ENCODE measurements at regions not wholly inside any gene's neighbourhood (a gene's known extent, or its start where the extent isn't known, plus 50 kb on each side); places are given as distances from the start of the nearest gene placed in this dataset.

- no peak for TF ChIP-seq CTBP1 (IDR thresholded peaks at IDR 0.05; ENCODE audit: borderline replicate concordance)
- TF ChIP-seq SP1 (IDR thresholded peaks at IDR 0.05) = no peak
Observed at GRCh38 chr13:76023652-76024051, 387.5 kb downstream of the LMO7 start.

All from HEK293T (cell line).